C1 segment of cervical spinal cord (tissue), 14 donors: ENCODE measurements at regions not wholly inside any gene's neighbourhood (a gene's known extent, or its start where the extent isn't known, plus 50 kb on each side); places are given as distances from the start of the nearest gene placed in this dataset.
"Not testable (repeated sequence)": the region's sequence is repeated elsewhere in the genome, so short reads cannot be mapped to it uniquely, and the experiment has no call there.

Experiments
- DNase-seq, 14 donors: peaks; one replicate each; lab custom pipeline; 2025; lab: John Stamatoyannopoulos, UW

DNA sequence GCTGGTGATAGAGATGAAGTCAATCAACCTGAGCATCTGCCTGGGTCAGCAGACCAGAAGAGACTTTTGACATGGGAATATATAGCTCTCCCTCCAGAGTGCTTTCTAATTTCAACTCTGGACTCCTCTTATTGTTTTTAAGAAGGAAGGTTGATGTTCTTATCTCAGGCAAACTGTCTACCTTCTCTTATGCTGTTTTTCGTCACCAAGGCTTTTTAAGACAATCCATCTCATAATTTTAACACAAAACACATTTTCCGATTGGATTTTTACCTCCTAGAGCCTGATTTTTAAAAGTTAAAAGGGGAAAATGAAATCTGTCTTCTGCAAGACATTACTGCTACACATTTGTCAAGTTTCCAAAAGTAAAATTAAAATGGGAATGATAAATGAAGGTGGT is 368.7 kb upstream of the MIS18BP1 start:
- no peak for DNase-seq

DNA sequence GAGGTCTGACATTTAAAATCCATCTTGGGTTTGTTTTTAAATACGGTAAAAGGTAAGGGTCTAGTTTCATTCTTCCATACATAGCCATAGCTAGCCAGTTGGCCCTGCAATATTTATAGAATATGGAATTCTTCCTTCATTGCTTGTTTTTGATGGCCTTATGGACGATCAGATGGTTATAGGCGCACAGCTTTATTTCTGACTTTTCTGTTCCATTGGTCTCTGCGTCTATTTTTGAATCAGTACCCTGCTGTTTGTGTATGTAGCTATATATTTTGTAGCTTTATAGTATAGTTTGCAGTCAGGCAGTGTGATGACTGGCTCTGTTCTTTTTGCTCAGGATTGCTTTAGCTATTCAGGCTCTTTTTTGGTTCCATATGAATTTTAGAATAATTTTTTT is 366.8 kb upstream of the MIS18BP1 start:
- no peak for DNase-seq

DNA sequence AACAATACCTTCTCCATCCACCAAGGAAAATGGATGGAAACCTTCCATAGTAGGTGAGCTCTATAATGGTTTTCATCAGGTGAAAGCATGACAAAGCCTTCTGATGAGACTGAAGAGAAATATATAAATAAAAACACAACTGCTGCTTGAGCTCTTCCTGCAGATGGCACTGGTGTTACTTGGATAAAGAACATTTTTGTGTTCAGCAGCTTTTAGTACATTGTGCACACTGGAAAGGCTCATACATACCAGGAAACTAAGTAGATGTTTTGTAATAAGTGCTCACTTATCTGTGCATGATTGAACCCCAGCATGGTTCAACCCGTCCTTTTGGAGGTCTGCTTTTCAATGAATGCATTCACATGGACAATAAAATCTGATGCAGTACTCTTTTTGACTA is 357.3 kb upstream of the MIS18BP1 start:
- DNase-seq, result no peak

DNA sequence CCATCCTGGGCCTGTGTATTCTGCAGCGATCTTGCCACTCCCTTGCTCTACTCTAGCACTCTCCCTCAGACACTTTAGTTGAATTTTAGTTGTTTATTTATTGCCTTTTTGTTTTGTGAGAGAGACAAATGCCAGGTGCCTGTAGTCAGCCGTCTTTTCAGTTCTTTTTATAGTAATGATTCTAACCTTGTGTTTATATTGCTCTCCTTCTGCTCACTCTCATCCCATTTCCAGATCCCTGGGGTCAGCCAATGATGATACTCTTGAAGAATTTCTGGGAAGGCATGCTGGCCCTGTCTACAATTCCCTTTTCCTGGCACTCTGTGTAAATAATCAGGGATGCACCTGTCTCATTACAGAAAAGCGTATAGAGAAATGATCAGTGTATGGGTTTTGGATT is 334.1 kb upstream of the MIS18BP1 start:
- DNase-seq, result no peak

DNA sequence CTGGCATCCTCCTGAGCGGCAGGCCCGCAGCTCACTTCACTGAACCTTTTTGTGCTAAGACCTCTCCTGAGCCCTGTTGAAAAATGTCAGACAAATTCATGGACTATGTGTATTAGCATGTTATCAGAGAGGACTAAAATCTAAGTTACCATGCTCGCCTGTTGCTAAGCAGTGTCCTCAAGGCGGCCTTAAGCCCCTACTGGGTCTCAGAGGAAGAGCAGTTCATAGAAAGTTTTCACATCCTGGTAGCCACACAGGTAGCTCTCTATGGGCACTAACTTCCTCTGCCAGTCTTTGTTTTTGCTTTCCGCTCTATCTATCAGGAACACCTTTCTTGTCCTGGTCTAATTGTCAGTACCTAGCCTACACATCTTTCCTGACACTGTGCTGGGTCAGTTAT is 306.6 kb upstream of the MIS18BP1 start:
- no peak for DNase-seq

DNA sequence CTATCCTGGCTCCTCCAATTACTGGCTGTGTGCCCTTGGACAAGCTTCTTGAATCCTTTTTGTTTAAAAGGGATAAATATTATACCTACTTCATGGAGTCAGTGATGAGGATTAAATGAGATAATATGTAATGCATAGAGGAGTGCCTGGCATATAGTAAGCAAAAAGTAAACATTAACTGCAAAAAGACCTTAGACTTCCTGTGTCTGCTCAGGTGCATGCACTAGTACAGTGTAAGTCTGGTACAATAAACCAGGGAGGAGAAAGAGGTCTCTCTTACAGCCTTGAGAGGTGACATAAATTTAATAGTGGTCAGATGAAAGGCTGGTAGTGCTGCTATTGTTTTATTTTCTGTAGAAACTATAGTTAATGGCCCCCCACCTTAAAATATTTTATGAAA is 305.2 kb upstream of the MIS18BP1 start:
- no peak for DNase-seq

DNA sequence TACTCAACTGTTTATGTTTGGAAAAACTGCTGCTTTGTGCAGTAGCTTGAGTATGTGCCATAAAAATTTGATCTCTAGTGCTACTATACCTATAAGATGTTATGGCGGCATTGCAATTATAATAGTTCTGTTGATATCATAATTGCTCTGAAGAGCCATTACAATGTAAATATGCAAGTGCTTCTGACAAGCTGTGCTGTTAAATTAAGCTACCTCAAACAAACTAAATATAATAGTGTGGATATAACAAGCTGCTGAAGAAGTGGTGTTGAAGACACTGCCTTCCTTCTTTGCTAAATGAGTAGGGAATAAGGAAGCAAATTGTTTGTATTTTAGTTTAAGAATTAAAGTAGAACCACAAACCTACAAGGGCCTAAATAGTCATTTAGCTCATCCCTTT is 301.0 kb upstream of the MIS18BP1 start:
- no peak for DNase-seq

DNA sequence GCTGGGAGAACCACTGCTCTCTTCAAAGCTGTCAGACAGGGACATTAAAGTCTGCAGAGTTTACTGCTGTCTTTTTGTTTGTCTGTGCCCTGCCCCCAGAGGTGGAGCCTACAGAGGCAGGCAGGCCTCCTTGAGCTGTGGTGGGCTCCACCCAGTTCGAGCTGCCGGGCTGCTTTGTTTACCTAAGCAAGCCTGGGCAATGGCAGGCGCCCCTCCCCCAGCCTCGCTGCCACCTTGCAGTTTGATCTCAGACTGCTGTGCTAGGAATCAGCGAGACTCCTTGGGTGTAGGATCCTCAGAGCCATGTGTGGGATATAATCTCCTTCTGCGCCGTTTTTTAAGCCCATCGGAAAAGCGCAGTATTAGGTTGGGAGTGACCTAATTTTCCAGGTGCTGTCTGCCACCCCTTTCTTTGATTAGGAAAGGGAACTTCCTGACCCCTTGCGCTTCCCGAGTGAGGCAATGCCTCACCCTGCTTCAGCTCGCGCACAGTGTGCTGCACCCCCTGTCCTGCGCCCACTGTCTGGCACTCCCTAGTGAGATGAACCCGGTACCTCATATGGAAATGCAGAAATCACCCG is 298.3 kb upstream of the MIS18BP1 start:
- DNase-seq, result not testable (repeated sequence)

DNA sequence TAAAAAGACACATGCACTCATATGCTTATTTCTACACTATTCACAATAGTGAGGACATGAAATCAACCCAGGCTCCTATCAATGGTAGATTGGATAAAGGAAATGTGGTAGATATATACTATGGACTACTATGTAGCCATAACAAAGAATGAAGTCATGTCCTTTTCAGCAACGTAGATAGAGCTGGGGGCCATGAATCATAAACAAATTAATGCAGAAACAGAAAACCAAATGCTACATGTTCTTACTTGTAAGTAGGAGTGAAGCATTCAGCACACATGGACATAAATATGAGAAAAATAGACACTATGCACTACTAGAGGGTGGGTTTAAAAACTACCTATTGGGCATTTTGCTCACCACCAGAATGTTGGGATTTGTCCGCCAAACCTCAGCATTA is 278.0 kb upstream of the MIS18BP1 start:
- no peak for DNase-seq

DNA sequence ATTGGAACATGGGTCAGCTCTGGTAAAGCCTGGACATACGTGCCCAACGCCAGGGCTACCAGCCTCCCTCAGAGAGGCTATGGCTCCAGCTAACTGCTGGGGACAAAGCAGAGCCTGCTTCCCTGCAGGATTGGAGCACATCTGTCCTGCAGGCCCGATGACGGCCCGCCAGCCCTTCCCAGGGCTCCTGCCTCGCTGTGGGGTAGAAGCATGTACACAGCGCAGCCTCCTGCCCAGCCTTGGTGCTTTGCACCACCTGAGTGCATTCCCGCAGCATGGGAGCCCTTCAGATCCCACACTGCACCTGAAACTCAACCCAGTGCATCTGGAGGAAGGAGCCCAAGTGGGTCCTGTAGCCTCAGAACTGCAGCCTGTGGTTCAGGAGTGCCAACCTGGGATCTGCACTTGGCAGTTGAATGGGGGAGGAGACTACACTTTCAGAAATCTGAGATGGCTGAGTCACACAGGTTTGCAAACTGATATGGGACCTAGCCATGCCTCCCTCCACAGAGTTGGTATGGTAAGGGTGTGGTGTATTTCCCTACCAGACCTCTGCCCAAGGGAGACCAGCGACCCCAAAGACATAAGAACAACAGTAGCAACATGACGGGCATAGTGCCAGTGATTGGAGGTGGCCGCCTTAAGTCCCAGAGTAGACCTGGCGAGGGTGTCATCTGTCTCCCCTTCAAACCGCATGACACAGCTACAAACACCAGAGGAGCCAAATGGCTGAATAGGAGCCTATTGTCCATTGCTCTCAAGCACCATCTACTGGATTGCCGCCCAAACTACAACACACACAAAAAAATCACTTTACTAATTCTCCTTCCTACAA is 273.9 kb upstream of the MIS18BP1 start:
- peak in 1 of 14 donors; percentile 0 for DNase-seq

DNA sequence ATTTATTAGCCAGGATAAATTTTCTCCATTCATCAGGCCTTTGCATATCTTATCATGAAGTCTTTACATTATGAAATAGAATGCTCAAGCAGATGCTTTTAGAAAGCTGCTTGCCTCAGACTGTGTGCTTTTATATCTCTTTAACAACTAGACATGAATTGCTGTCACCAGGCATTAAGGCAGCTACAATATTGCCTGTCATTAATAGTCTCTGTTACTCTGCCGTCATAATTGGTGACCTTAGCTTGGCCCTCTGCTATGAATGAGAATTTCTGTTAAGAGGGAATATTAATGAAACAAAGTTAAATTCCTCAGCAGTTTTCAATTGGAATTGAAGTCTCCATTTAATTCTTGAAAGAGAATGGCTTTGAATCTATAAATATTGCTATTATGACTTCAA is 266.8 kb upstream of the MIS18BP1 start:
- DNase-seq, result no peak

DNA sequence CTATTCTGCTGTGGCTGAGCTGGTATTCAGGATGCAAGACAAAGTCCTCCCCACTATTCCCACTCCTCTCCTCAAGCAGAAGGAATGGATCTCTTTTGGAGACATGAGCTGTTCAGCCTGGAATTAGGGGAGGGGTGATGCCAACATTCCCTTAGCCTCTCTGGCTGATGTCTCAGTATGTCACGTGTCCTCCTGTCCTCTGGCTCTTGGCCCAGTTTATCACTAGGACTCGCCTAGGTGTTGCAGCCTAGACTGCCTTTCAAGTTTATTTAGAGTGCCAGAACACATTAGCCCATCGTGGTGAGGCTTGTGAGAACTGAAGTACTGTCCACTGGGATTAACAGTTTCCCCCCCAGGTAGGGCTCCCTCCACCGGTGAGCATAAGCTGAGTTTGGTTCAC is 239.9 kb upstream of the MIS18BP1 start:
- no peak for DNase-seq

DNA sequence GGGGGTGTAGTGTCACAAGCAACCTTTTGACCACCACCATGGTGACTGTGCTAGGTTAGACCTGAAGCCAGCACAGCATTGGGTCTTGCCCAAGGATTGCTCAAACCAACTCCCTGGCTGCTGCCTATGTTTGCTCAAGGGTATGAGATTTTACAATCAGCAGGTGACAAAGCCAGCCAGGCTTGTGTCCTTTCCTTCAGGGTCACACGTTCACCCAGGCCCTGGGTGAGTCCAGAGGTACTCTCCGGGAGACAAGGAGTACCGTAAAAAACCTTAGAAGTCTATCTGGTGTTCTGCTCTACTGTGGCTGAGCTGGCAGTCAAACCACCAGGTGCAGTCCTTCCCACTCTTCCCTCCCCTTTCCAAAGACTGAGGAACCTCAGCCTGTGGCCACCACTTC is 238.9 kb upstream of the MIS18BP1 start:
- DNase-seq, result no peak

DNA sequence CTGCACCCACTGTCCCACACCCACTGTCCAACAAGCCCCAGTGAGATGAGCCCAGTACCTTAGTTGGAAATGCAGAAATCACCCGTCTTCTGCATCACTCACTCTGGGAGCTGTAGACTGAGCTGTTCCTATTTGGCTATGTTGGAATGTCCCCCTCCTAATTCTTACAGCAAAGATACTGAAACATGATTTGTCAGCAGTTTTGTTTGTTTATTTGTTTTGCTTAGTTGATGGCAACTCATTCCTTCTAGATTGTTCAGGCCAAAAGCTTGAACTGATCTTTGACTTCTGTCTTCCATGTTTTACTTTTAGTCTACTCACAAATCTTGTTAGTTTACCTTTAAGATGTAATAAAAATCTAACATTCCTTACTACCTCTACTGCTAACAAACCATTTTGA is 233.6 kb upstream of the MIS18BP1 start:
- no peak for DNase-seq

DNA sequence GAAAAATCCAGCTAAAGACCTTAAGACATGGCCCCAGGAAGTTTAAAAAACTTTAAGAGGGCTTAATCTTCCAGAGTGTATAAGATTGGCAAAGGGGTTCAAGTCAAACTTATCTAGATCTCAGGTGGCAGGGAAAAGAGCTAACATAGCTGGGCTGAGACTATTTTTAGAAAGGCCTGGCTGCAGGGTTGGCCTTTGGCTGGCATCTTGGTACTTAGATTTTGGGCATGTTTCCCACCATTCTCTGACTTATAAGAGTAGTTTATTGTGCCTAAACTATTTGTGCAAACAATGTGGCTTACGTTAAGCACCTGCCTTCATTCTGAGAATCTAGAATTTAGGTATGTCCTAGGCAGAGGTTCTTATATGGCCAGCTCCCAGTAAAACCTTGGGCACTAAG is 214.0 kb upstream of the MIS18BP1 start:
- DNase-seq, result no peak

DNA sequence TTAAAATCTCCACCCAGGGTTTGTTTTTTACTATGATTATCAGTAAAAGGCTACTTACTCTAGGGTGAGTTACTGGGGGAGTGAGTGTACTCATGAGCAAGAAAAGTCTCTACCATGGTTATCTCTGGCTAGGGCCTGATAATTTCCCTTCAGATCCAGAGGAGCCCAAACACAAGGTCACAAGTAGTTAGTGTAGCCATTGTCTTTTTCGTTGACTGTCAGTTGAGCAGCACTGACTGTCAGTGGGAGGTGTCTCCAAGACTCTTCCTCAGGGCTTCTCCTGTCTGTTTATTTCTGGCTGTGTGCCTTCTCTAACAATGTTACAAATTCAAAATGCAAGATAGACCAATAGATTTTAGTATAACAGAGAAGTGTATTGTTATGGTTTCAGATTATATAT is 181.2 kb upstream of the MIS18BP1 start:
- DNase-seq, result no peak

DNA sequence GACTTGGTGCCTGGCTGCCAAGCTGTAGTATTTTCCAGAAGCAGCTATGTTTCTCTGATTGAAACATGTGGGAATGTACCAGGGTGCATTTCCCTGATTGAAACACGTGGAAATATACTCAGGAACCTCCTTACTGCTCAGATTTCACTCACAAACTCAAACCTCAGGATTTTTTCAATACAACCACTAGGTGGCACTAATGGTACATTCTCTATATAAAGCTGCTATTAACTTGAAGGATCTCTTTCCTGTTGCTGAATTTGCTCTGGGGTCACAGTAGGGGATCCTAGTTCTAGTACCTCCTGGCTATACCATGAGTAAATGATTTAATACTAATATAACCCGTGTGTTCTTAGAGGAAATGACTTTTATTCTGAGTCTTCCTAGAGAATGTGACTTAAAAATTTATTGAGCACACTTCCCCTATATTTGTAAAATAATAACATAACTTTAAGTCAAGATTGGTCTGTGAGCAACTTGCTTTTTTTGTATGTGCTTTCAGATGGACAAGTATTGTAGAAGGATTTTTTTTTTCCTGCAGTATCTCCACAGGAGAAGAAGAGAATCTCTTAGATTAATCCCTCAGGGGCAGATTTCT is 173.8 kb upstream of the MIS18BP1 start:
- no peak for DNase-seq

DNA sequence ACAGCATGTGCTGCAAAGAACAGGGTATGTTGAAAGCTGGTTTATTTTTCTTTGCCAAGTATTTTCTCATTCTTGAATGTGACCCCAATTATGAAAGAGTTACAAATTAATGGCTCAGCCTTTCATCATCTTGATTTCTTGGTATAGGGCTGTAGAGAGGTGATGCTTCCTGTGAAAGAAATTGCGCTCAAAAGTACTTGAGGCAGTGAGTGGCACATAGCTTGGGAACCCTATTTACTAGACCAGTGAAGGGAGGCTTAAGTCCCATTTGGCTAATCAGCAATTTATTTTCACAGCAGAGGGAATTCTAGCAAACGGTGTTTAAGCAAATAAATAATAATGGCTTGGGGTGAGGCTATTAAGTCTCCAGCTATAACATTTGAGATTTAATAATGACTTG is 153.9 kb upstream of the MIS18BP1 start:
- DNase-seq, result no peak

DNA sequence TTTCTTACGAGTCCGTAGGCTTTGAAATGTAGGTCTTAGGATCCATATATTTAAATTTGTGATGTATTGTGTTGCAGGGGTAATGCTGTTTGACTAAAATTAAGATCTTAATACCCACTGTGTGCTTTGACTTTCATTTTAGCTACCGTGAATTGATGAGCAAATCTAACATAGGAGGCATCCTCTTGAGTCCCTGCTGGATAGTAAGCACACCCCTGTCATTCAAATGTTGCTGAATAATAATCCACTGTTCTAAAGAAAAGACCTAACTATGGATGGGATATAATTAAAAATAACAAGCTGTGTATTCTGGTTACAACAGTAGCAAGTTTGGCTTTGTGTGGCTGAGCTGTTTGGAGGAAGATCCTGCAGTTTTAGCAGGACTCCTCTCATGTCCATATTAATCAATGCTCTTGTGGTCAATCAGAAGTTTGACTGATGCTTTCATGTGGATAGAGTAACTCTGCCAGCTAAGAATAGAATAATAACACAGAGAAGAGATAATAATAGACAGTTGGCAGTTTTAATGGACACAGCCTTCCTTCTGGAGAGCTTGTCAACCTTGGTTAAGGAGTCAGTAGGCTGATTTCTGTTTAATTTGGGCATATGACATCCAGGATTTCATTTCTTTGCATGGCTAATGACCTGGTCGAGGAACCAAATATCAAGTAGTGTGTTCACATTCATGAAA is 148.1 kb upstream of the MIS18BP1 start:
- no peak for DNase-seq

DNA sequence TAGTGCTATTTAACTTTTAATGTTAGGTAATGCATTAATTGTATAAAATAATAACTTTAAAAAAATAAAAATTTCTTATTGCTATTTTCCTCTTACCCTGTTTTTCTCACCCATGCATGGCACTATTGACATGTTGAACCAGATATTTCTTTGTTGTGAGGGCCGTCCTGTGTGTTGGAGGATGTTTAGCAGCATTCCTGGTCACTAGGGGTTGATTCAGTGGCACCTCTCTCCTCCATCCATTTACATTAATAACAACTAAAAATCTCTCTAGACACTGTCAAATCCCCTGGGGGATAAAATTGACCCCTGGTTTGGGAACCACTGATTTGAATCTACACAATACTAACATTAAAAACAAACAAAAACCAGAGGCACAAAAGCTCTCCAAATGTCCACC is 147.5 kb upstream of the MIS18BP1 start:
- no peak for DNase-seq

DNA sequence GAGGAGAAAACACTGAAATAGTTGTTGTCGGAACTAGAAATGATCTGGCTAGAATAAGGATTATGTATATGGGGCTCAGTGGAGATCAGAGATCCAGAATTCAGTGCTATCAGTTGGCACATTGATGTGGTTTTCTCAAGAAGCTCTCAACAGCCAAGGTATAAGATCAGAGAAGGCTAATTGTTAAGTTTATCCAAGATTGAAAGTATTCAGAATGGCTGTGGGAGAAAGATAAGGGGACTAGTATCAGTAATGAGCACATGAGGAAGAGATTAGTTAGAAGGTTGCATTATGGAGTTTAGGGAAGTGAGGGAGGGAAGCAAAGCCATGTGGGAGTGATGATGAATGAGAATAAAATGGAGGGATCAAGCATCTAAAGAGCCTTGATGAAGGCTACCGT is 128.1 kb upstream of the MIS18BP1 start:
- no peak for DNase-seq

DNA sequence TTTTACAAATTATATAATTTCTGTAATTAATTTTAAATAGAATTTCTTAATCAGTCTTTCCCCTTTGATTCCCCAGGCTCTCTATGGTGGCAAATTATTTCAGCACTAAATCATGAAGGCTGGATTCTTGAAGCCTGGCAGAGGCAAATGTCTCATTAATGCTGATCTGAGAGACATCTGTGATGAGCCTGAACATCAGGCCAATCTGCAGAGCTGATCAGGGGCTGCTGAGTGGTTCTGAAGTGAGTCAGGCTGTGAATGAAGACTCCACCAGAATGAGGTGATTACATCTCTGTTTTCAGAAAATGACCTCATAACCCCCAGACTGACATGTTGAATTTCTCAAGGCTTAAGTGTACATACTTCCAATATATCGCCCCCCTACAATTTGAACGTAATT is 124.2 kb upstream of the MIS18BP1 start:
- DNase-seq, result no peak

DNA sequence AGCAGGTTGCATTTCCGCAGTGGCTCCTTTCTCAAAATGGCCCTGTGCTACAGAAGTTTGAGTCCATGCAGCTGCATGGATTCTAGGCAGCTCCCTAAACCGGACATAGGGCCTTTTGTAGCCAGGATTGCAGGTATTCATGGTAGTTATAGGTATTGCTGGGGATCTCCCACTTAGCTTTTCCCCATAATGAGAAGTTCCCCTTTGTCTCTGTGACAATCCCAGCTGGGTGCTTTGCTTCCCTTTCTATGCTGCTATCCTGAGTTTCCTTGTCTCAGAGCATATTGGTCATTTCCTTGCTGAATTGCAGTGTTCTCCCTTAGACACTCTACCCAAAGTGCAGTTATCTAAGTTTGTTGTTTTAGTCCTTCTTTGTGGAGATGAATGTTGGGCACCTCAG is 120.9 kb upstream of the MIS18BP1 start:
- no peak for DNase-seq
